ENCODE measurements at regions not wholly inside any gene's neighbourhood (a gene's known extent, or its start where the extent isn't known, plus 50 kb on each side); places are given as distances from the start of the nearest gene placed in this dataset.
"Not testable (repeated sequence)": the region's sequence is repeated elsewhere in the genome, so short reads cannot be mapped to it uniquely, and the experiment has no call there.

GRCh38 chr12:13552830-13553229, 356.3 kb downstream of the EMP1 start:
- no peak for ATAC-seq

- ATAC-seq: no peak
Observed at GRCh38 chr12:13547283-13547682, 350.8 kb downstream of the EMP1 start.

GRCh38 chr12:13546231-13546630, 349.7 kb downstream of the EMP1 start:
- ATAC-seq: no peak

GRCh38 chr12:13539051-13539450, 342.5 kb downstream of the EMP1 start:
- ATAC-seq: no peak

- no peak for ATAC-seq
Observed at GRCh38 chr12:13538136-13538535, 341.6 kb downstream of the EMP1 start.

- peak in 1 of 2 donors; percentile 61 for ATAC-seq
Observed at GRCh38 chr12:13537623-13538022, 341.1 kb downstream of the EMP1 start.

GRCh38 chr12:13536219-13536910, 339.8 kb downstream of the EMP1 start:
- peak; percentile 60 to 79 for ATAC-seq

GRCh38 chr12:13534645-13535398, 338.3 kb downstream of the EMP1 start:
- no peak for ATAC-seq

GRCh38 chr12:13534242-13534641, 337.7 kb downstream of the EMP1 start:
- no peak for ATAC-seq

GRCh38 chr12:13530966-13531365, 334.4 kb downstream of the EMP1 start:
- no peak for ATAC-seq

- not testable (repeated sequence) for ATAC-seq
Observed at GRCh38 chr12:13526185-13526921, 329.8 kb downstream of the EMP1 start.

- ATAC-seq: no peak
Observed at GRCh38 chr12:13523536-13524307, 327.2 kb downstream of the EMP1 start.

- ATAC-seq: not testable (repeated sequence)
Observed at GRCh38 chr12:13518034-13518433, 321.5 kb downstream of the EMP1 start.

- ATAC-seq: no peak
Observed at GRCh38 chr12:13509740-13510139, 313.2 kb downstream of the EMP1 start.

GRCh38 chr12:13505636-13506035, 309.1 kb downstream of the EMP1 start:
- ATAC-seq: no peak

- ATAC-seq: no peak
Observed at GRCh38 chr12:13505224-13505623, 308.7 kb downstream of the EMP1 start.

GRCh38 chr12:13504736-13505135, 308.2 kb downstream of the EMP1 start:
- no peak for ATAC-seq

- no peak for ATAC-seq
Observed at GRCh38 chr12:13504074-13504473, 307.5 kb downstream of the EMP1 start.

- no peak for ATAC-seq
Observed at GRCh38 chr12:13503094-13503835, 306.7 kb downstream of the EMP1 start.

- no peak for ATAC-seq
Observed at GRCh38 chr12:13499008-13499407, 302.5 kb downstream of the EMP1 start.

- no peak for ATAC-seq
Observed at GRCh38 chr12:13496111-13496510, 299.6 kb downstream of the EMP1 start.

- no peak for ATAC-seq
Observed at GRCh38 chr12:13489246-13489645, 292.7 kb downstream of the EMP1 start.
